H1 (cell line): ENCODE measurements at regions not wholly inside any gene's neighbourhood (a gene's known extent, or its start where the extent isn't known, plus 50 kb on each side); places are given as distances from the start of the nearest gene placed in this dataset.

Experiments used
- CTCF ChIA-PET: fragments of 300-600 bp; sonication (Branson Sonifier 250); formaldehyde crosslinking; loops from one replicate; lab custom pipeline; 2021; ENCODE audit not compliant: partially characterized antibody; lab: Charles Lee
- POLR2A ChIA-PET: fragments of 300-600 bp; sonication (Branson Sonifier 250); formaldehyde crosslinking; loops from one replicate; lab custom pipeline; 2021; ENCODE audit warnings: inconsistent platforms; ENCODE audit not compliant: partially characterized antibody; lab: Charles Lee
- DNase-seq, 2 experiments: peaks; one replicate each; pipeline versions ENCODE4 v3.0.0 to v3.0.0-alpha.2; 2010 to 2022; ENCODE audit warnings: low spot score in 2 of 2, low read depth in 1 of 2, mixed read lengths in 1 of 2
- FAIRE-seq: peaks from 2 replicates; lab custom pipeline; 2011; peaks lifted over from hg19 to GRCh38; lab: Jason Lieb, UNC
- H2AFZ ChIP-seq: 2 replicates; pipeline ENCODE4 v1.8.1; 2012; ENCODE audit warnings: low read length, inconsistent platforms
- H2AK5ac ChIP-seq: 2 replicates; pipeline ENCODE4 v1.6.1; 2013; ENCODE audit warnings: low read depth, low read length
- H2BK120ac ChIP-seq: replicated peaks from 2 replicates; pipeline ENCODE3; 2013; ENCODE audit warnings: low read depth, low read length, inconsistent platforms
- H2BK12ac ChIP-seq: 2 replicates; pipeline ENCODE4 v1.6.1; 2013; ENCODE audit warnings: low read depth, low read length
- H2BK15ac ChIP-seq: 2 replicates; pipeline ENCODE4 v1.6.1; 2013; ENCODE audit warnings: low read length
- H2BK20ac ChIP-seq: 2 replicates; pipeline ENCODE4 v1.6.1; 2013; ENCODE audit warnings: low read length
- H2BK5ac ChIP-seq: 2 replicates; pipeline ENCODE4 v1.6.1; 2013; ENCODE audit warnings: low read depth, low read length
- H3K14ac ChIP-seq: 2 replicates; pipeline ENCODE4 v1.6.1; 2013; ENCODE audit warnings: inconsistent platforms; ENCODE audit not compliant: insufficient read length
- H3K18ac ChIP-seq: 2 replicates; pipeline ENCODE4 v1.6.1; 2013; ENCODE audit warnings: low read length; ENCODE audit errors: extremely low read depth
- H3K23ac ChIP-seq: 2 replicates; pipeline ENCODE4 v1.6.1; 2013; ENCODE audit warnings: inconsistent platforms; ENCODE audit not compliant: insufficient read length
- H3K23me2 ChIP-seq: 2 replicates; pipeline ENCODE4 v1.6.1; 2013; ENCODE audit warnings: low read depth, low read length
- H3K27ac ChIP-seq: 2 replicates; pipeline ENCODE4 v1.6.1; 2011; ENCODE audit warnings: low read depth, low read length, inconsistent platforms
- H3K27me3 ChIP-seq, 4 experiments: replicated peaks in 1 of 4; 1 replicate in 1 of 4; 2 replicates in 3 of 4; pipeline versions ENCODE4 v1.6.1 to v1.8.1; 2011 to 2013; ENCODE audit warnings: low read length in 3 of 4, mild to moderate bottlenecking in 3 of 4, inconsistent platforms in 2 of 4, mixed read lengths in 2 of 4, moderate library complexity in 1 of 4; ENCODE audit not compliant: control insufficient read depth in 3 of 4, insufficient read depth in 3 of 4; ENCODE audit errors: extremely low read depth in 1 of 4
- H3K36me3 ChIP-seq, 4 experiments: 2 replicates each; pipeline versions ENCODE4 v1.6.1 to v1.8.1; 2011 to 2013; ENCODE audit warnings: mild to moderate bottlenecking in 4 of 4, low read length in 3 of 4, moderate library complexity in 2 of 4, control low read depth in 1 of 4, inconsistent platforms in 1 of 4; ENCODE audit not compliant: insufficient read depth in 4 of 4, control insufficient read depth in 2 of 4
- H3K4ac ChIP-seq: replicated peaks from 2 replicates; pipeline ENCODE3; 2013; ENCODE audit warnings: low read length, low read depth, mixed read lengths, inconsistent platforms; ENCODE audit not compliant: insufficient read length
- H3K4me1 ChIP-seq, 4 experiments: replicated peaks in 1 of 4; 1 replicate in 1 of 4; 2 replicates in 3 of 4; pipeline versions ENCODE4 v1.6.1 to v1.8.1; 2011 to 2013; ENCODE audit warnings: low read length in 3 of 4, inconsistent platforms in 2 of 4, mixed read lengths in 1 of 4; ENCODE audit not compliant: insufficient read depth in 4 of 4, control insufficient read depth in 3 of 4
- H3K4me2 ChIP-seq, 2 experiments: 2 replicates each; pipeline versions ENCODE4 v1.6.1 to v1.8.1; 2011 to 2013; ENCODE audit warnings: low read depth in 2 of 2, low read length in 2 of 2, control low read depth in 1 of 2, inconsistent platforms in 1 of 2, mild to moderate bottlenecking in 1 of 2; ENCODE audit not compliant: insufficient read depth in 1 of 2
- H3K4me3 ChIP-seq, 4 experiments: fragments of 200-600, 300-600 bp in 1 of 4; sonication (generic), shearing (Covaris generic), sonication (Bioruptor Twin) in 1 of 4; 2 replicates each; pipeline versions ENCODE4 v1.5.1 to v1.8.1; 2011 to 2016; ENCODE audit warnings: low read length in 4 of 4, low read depth in 3 of 4, control low read depth in 2 of 4, inconsistent platforms in 2 of 4, mild to moderate bottlenecking in 2 of 4, mixed read lengths in 1 of 4, moderate library complexity in 1 of 4; ENCODE audit not compliant: insufficient read depth in 2 of 4; ENCODE audit errors: extremely low read depth in 1 of 4
- H3K56ac ChIP-seq: replicated peaks from 2 replicates; pipeline ENCODE3; 2013; ENCODE audit warnings: low read depth, mild to moderate bottlenecking, mixed read lengths, low read length, inconsistent platforms; ENCODE audit not compliant: insufficient read length
- H3K79me1 ChIP-seq: 2 replicates; pipeline ENCODE4 v1.6.1; 2013; ENCODE audit warnings: low read depth, low read length, control low read depth
- H3K79me2 ChIP-seq, 2 experiments: 2 replicates each; pipeline versions ENCODE4 v1.6.1 to v1.8.1; 2012 to 2013; ENCODE audit warnings: low read length in 2 of 2, mild to moderate bottlenecking in 2 of 2, inconsistent platforms in 1 of 2; ENCODE audit not compliant: insufficient read depth in 2 of 2, control insufficient read depth in 1 of 2
- H3K9ac ChIP-seq, 4 experiments: replicated peaks in 1 of 4; 1 replicate in 1 of 4; 2 replicates in 3 of 4; pipeline versions ENCODE4 v1.6.1 to v1.8.1; 2011 to 2013; ENCODE audit warnings: low read depth in 3 of 4, low read length in 3 of 4, control low read depth in 2 of 4, mild to moderate bottlenecking in 2 of 4, moderate library complexity in 2 of 4, inconsistent platforms in 1 of 4; ENCODE audit errors: extremely low read depth in 1 of 4
- H3K9me3 ChIP-seq, 2 experiments: 2 replicates each; pipeline versions ENCODE4 v1.6.1 to v1.8.1; 2012 to 2013; ENCODE audit warnings: mild to moderate bottlenecking in 2 of 2, moderate library complexity in 2 of 2, control low read depth in 1 of 2, inconsistent platforms in 1 of 2, low read depth in 1 of 2, low read length in 1 of 2, mixed read lengths in 1 of 2; ENCODE audit not compliant: insufficient read depth in 2 of 2
- H4K20me1 ChIP-seq, 2 experiments: replicated peaks in 1 of 2; 2 replicates each; pipeline versions ENCODE3 to v1.8.1; 2011 to 2013; ENCODE audit warnings: inconsistent platforms in 2 of 2, low read length in 2 of 2, mild to moderate bottlenecking in 1 of 2; ENCODE audit not compliant: insufficient read depth in 2 of 2, control insufficient read depth in 1 of 2
- H4K5ac ChIP-seq: 2 replicates; pipeline ENCODE4 v1.6.1; 2013; ENCODE audit warnings: low read length, low read depth, mixed read lengths, inconsistent platforms; ENCODE audit not compliant: insufficient read length
- H4K8ac ChIP-seq: 2 replicates; pipeline ENCODE4 v1.8.0; 2013; ENCODE audit warnings: mild to moderate bottlenecking, moderate library complexity, low read length, inconsistent platforms; ENCODE audit not compliant: insufficient read depth; ENCODE audit errors: extremely low read depth
- H4K91ac ChIP-seq: replicated peaks from 2 replicates; pipeline ENCODE3; 2013; ENCODE audit warnings: low read length, mixed read lengths, inconsistent platforms; ENCODE audit not compliant: insufficient read length
- ATF2 ChIP-seq: IDR thresholded peaks from 2 replicates; pipeline ENCODE4 v1.6.1; 2012; ENCODE audit warnings: low read length, inconsistent platforms
- BCL11A ChIP-seq, 2 experiments: IDR thresholded peaks; one replicate each; pipeline ENCODE4 v1.6.1; 2011; ENCODE audit warnings: low read depth in 2 of 2, low read length in 2 of 2, mild to moderate bottlenecking in 2 of 2
- CEBPB ChIP-seq: IDR thresholded peaks from 2 replicates; pipeline ENCODE4 v1.6.1; 2012; ENCODE audit warnings: low read depth, low read length
- CTBP2 ChIP-seq: IDR thresholded peaks from 2 replicates; pipeline ENCODE4 v1.7.0; 2011; ENCODE audit warnings: borderline replicate concordance, mild to moderate bottlenecking, moderate library complexity, mixed read lengths, low read length; ENCODE audit not compliant: insufficient read depth, insufficient read length
- EP300 ChIP-seq, 2 experiments: IDR thresholded peaks; 1 replicate in 1 of 2; 2 replicates in 1 of 2; pipeline ENCODE4 v1.6.1; 2011 to 2012; ENCODE audit warnings: low read depth in 2 of 2, low read length in 2 of 2, mild to moderate bottlenecking in 2 of 2, borderline replicate concordance in 1 of 2, inconsistent platforms in 1 of 2, moderate library complexity in 1 of 2
- FOSL1 ChIP-seq: IDR thresholded peaks from 2 replicates; pipeline ENCODE4 v1.6.1; 2011; ENCODE audit warnings: mild to moderate bottlenecking, low read depth, low read length, moderate library complexity; ENCODE audit not compliant: insufficient read depth
- NANOG ChIP-seq: IDR thresholded peaks from 2 replicates; pipeline ENCODE4 v1.6.1; 2011; ENCODE audit warnings: low read length, low read depth, mild to moderate bottlenecking, inconsistent platforms; ENCODE audit not compliant: insufficient read depth, poor library complexity, severe bottlenecking
- PHF8 ChIP-seq: fragments of 200-600 bp; sonication (generic); conservative IDR thresholded peaks from 2 replicates; pipeline ENCODE4 v1.7.1; 2012; ENCODE audit warnings: low read depth, mild to moderate bottlenecking, inconsistent platforms, low read length, moderate library complexity
- RXRA ChIP-seq: IDR thresholded peaks from 2 replicates; pipeline ENCODE4 v1.6.1; 2011; ENCODE audit warnings: low read depth, mild to moderate bottlenecking, low read length, moderate library complexity; ENCODE audit not compliant: insufficient read depth
- SP2 ChIP-seq: IDR thresholded peaks from 2 replicates; pipeline ENCODE4 v1.6.1; 2012; ENCODE audit warnings: mild to moderate bottlenecking, low read length, inconsistent platforms
- TAF7 ChIP-seq: optimal IDR thresholded peaks from 2 replicates; pipeline ENCODE3; 2011; ENCODE audit warnings: low read depth, mild to moderate bottlenecking, inconsistent platforms, low read length, moderate library complexity, borderline replicate concordance
- YY1 ChIP-seq: IDR thresholded peaks from 2 replicates; pipeline ENCODE4 v1.6.1; 2011; ENCODE audit warnings: low read depth, mild to moderate bottlenecking, low read length
- WGBS, 2 experiments: shearing (Covaris generic) in 1 of 2; methylation state at CpG; one replicate each; pipeline versions ENCODE4 v1.1.6 to v1.1.7; 2013 to 2015; ENCODE audit warnings: low lambda C conversion rate in 2 of 2, mixed read lengths in 2 of 2, inconsistent platforms in 1 of 2, low coverage in 1 of 2, missing lambda C conversion rate in 1 of 2; ENCODE audit not compliant: insufficient replicate concordance in 2 of 2, insufficient coverage in 1 of 2, insufficient read length in 1 of 2; ENCODE audit errors: extremely low coverage in 1 of 2, missing lambda C conversion rate in 1 of 2; 5-methylcytosine and 5-hydroxymethylcytosine counted together

GRCh38 chr2:12502759-12503158, 214.0 kb upstream of the TRIB2 start:
- H4K5ac ChIP-seq: no peak overlapping the region
- H2BK12ac ChIP-seq: no peak overlapping the region
- no peak for DNase-seq
- FAIRE-seq: no peak
- H3K9ac ChIP-seq: no peak overlapping the region
- no peak overlapping the region for H3K4me2 ChIP-seq
- no peak overlapping the region for H3K23ac ChIP-seq
- no peak overlapping the region for H3K4me3 ChIP-seq
- H3K4ac ChIP-seq: no peak overlapping the region
- 0 out of 2 replicates have a peak overlapping the region, but pooled peaks have one; percentile 29 for H4K8ac ChIP-seq
- ChIA-PET POLR2A (no interaction called here), CTCF (interaction anchor here (0.6 kb wide), 1 partner anchor 52 kb away, joined by 3 read pairs; no protein-coding TSS in a partner anchor)
- H3K56ac ChIP-seq: no peak overlapping the region
- H4K91ac ChIP-seq: no peak overlapping the region
- no peak overlapping the region for H3K18ac ChIP-seq
- H4K20me1 ChIP-seq: no peaks in the 10 kb centered on the region
- H3K79me2 ChIP-seq: no peaks in the 10 kb centered on the region
- H3K4me1 ChIP-seq: no peaks in the 10 kb centered on the region
- no peaks in the 10 kb centered on the region for H3K27me3 ChIP-seq
- WGBS, 2 experiments: 91% methylated on average over 6 of the region's 6 CpGs; no CpG with 5 or more reads in 1 of the 2 experiments
- H2BK15ac ChIP-seq: no peak overlapping the region
- no peak overlapping the region for H2AK5ac ChIP-seq
- no peak overlapping the region for H3K27ac ChIP-seq
- H3K9me3 ChIP-seq: no peaks in the 10 kb centered on the region
- no peaks in the 10 kb centered on the region for H3K79me1 ChIP-seq
- no peak overlapping the region for H2BK5ac ChIP-seq
- H2AFZ ChIP-seq: no peak overlapping the region
- H3K14ac ChIP-seq: no peak overlapping the region
- no peak overlapping the region for H2BK20ac ChIP-seq
- no peaks in the 10 kb centered on the region for H3K36me3 ChIP-seq
- H3K23me2 ChIP-seq: no peaks in the 10 kb centered on the region
- H2BK120ac ChIP-seq: no peak overlapping the region
- TF ChIP-seq PHF8 (no peak), BCL11A (IDR thresholded peaks at IDR 0.05; ENCODE audit: low read depth in 2 of 2, low read length in 2 of 2) (no peak), SP2 (no peak), TAF7 (no peak), YY1 (no peak), EP300 (IDR thresholded peaks at IDR 0.05; ENCODE audit: borderline replicate concordance in 1 of 2, low read depth in 2 of 2, low read length in 2 of 2) (no peak), RXRA (no peak), NANOG (no peak), CTBP2 (no peak), CEBPB (no peak), FOSL1 (no peak), ATF2 (no peak)
